OCI-LY7 (cell line): ENCODE measurements at regions not wholly inside any gene's neighbourhood (a gene's known extent, or its start where the extent isn't known, plus 50 kb on each side); places are given as distances from the start of the nearest gene placed in this dataset.

ENCODE experiments used
- EZH2phosphoT487 ChIP-seq: fragments of 200-600 bp; sonication (generic); IDR thresholded peaks from 2 replicates; pipeline ENCODE4 v1.6.1; 2018; ENCODE audit warnings: low read depth, borderline replicate concordance, mild to moderate bottlenecking, mixed run types, antibody characterized with exemption, low read length, moderate library complexity, mixed read lengths
- TF ChIP-seq, protein P1 (sequence below): fragments of 200-600 bp; sonication (generic); conservative IDR thresholded peaks from 2 replicates; pipeline ENCODE4 v1.5.1; 2014; ENCODE audit warnings: mild to moderate bottlenecking, antibody characterized with exemption, low read length, moderate library complexity, mixed read lengths

- TF ChIP-seq, protein P1, sequence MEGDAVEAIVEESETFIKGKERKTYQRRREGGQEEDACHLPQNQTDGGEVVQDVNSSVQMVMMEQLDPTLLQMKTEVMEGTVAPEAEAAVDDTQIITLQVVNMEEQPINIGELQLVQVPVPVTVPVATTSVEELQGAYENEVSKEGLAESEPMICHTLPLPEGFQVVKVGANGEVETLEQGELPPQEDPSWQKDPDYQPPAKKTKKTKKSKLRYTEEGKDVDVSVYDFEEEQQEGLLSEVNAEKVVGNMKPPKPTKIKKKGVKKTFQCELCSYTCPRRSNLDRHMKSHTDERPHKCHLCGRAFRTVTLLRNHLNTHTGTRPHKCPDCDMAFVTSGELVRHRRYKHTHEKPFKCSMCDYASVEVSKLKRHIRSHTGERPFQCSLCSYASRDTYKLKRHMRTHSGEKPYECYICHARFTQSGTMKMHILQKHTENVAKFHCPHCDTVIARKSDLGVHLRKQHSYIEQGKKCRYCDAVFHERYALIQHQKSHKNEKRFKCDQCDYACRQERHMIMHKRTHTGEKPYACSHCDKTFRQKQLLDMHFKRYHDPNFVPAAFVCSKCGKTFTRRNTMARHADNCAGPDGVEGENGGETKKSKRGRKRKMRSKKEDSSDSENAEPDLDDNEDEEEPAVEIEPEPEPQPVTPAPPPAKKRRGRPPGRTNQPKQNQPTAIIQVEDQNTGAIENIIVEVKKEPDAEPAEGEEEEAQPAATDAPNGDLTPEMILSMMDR, result no peak
- TF ChIP-seq EZH2phosphoT487, result no peak
These were observed 198.0 kb upstream of the HTR2A start for GRCh38 chr13:47094734-47095434.
